GM12878 (cell line): ENCODE measurements at regions not wholly inside any gene's neighbourhood (a gene's known extent, or its start where the extent isn't known, plus 50 kb on each side); places are given as distances from the start of the nearest gene placed in this dataset.

Experiments used
- ATAC-seq: fragments of 200-7000 bp; cut with Tn5 transposase; 3 replicates; pipeline ENCODE4 v1.9.1; 2020; ENCODE audit warnings: mild to moderate bottlenecking, moderate library complexity
- BruUV-seq: library from RNA; stranded (reverse); fragments of 400-500 nt; replicated peaks from 2 replicates; lab custom pipeline; 2021; lab: Mats Ljungman, UMichigan
- CTCF ChIA-PET: fragments of 300-600 bp; sonication (Branson Sonifier 250); formaldehyde crosslinking; extraction: SDS; loops from one replicate; lab custom pipeline; 2021; ENCODE audit warnings: inconsistent platforms; lab: Yijun Ruan, JAX
- POLR2A ChIA-PET: fragments of 350-600 bp; formaldehyde crosslinking; extraction: SDS; loops from one replicate; lab custom pipeline; 2021; ENCODE audit warnings: inconsistent platforms; lab: Charles Lee
- RAD21 ChIA-PET: fragments of 300-600 bp; sonication (Branson Sonifier 250); formaldehyde crosslinking; loops from one replicate; lab custom pipeline; 2023; ENCODE audit warnings: antibody characterized with exemption; ENCODE audit not compliant: unreplicated experiment; lab: Charles Lee
- SMC1A ChIA-PET: fragments of 300-600 bp; sonication (Branson Sonifier 250); formaldehyde crosslinking; loops from one replicate; lab custom pipeline; 2023; ENCODE audit not compliant: unreplicated experiment, uncharacterized antibody; lab: Charles Lee
- DNase-seq: peaks from one replicate; pipeline ENCODE4 v3.0.0-alpha.2; 2011; ENCODE audit warnings: low read depth, low spot score
- FAIRE-seq: peaks from 3 replicates; lab custom pipeline; 2011; peaks lifted over from hg19 to GRCh38; lab: Jason Lieb, UNC
- H2AFZ ChIP-seq: 2 replicates; pipeline ENCODE4 v1.6.0; 2011; ENCODE audit warnings: low read depth, low read length, control low read depth; ENCODE audit not compliant: control insufficient read depth
- H3K27ac ChIP-seq: 2 replicates; pipeline ENCODE4 v1.5.1; 2011; ENCODE audit warnings: control low read depth; ENCODE audit not compliant: control insufficient read depth, insufficient read depth
- H3K27me3 ChIP-seq, 2 experiments: replicated peaks in 1 of 2; 2 replicates each; pipeline versions ENCODE4 v1.6.0 to v1.6.1; 2011; ENCODE audit warnings: low read length in 1 of 2; ENCODE audit not compliant: control insufficient read depth in 2 of 2, insufficient read depth in 2 of 2
- H3K36me3 ChIP-seq, 2 experiments: 2 replicates each; pipeline ENCODE4 v1.5.1; 2011; ENCODE audit warnings: low read length in 1 of 2; ENCODE audit not compliant: control insufficient read depth in 2 of 2, insufficient read depth in 2 of 2
- H3K4me1 ChIP-seq: 2 replicates; pipeline ENCODE4 v1.6.1; 2011; ENCODE audit warnings: mild to moderate bottlenecking, low read length, moderate library complexity, mixed read lengths; ENCODE audit not compliant: control insufficient read depth, insufficient read depth
- H3K4me2 ChIP-seq: 2 replicates; pipeline ENCODE4 v1.6.0; 2011; ENCODE audit warnings: control low read depth; ENCODE audit not compliant: control insufficient read depth, insufficient read depth
- H3K4me3 ChIP-seq: fragments of 200-600 bp; sonication (generic); 2 replicates; pipeline ENCODE4 v1.5.1; 2016
- H3K79me2 ChIP-seq: 2 replicates; pipeline ENCODE4 v1.6.0; 2011; ENCODE audit warnings: low read length; ENCODE audit not compliant: control insufficient read depth, insufficient read depth
- H3K9ac ChIP-seq: 2 replicates; pipeline ENCODE4 v1.8.0; 2011; ENCODE audit warnings: low read length, control low read depth, mixed read lengths; ENCODE audit not compliant: control insufficient read depth, insufficient read depth
- H3K9me3 ChIP-seq: replicated peaks from 3 replicates; pipeline ENCODE4 v1.5.1; 2011; ENCODE audit warnings: mild to moderate bottlenecking, low read length; ENCODE audit not compliant: control insufficient read depth, insufficient read depth
- H4K20me1 ChIP-seq: 2 replicates; pipeline ENCODE4 v1.6.0; 2011; ENCODE audit not compliant: control insufficient read depth, insufficient read depth
- BCL11A ChIP-seq: IDR thresholded peaks from 2 replicates; pipeline ENCODE4 v1.6.1; 2011; ENCODE audit warnings: low read depth, low read length
- BRCA1 ChIP-seq: IDR thresholded peaks from 2 replicates; pipeline ENCODE4 v1.6.1; 2011; ENCODE audit warnings: low read depth, low read length, improper control_type of control experiment
- HDGF ChIP-seq: fragments of 450-650 bp; IDR thresholded peaks from 2 replicates; pipeline ENCODE4 v1.6.1; 2016; ENCODE audit warnings: antibody characterized with exemption
- HSF1 ChIP-seq: fragments of 150-350 bp; IDR thresholded peaks from 2 replicates; pipeline ENCODE4 v1.6.1; 2014; ENCODE audit warnings: mild to moderate bottlenecking, low read depth, low read length
- MLLT1 ChIP-seq: fragments of 450-650 bp; IDR thresholded peaks from 2 replicates; pipeline ENCODE4 v1.6.1; 2016; ENCODE audit warnings: mild to moderate bottlenecking
- MTA2 ChIP-seq: fragments of 450-650 bp; IDR thresholded peaks from 2 replicates; pipeline ENCODE4 v1.6.1; 2016; ENCODE audit warnings: low read depth, mild to moderate bottlenecking, moderate library complexity
- MTA3 ChIP-seq: IDR thresholded peaks from 2 replicates; pipeline ENCODE4 v1.6.1; 2012; ENCODE audit warnings: low read length, inconsistent platforms, borderline replicate concordance
- MYB ChIP-seq: fragments of 150-350 bp; IDR thresholded peaks from 2 replicates; pipeline ENCODE4 v1.6.1; 2014; ENCODE audit warnings: mild to moderate bottlenecking, low read depth, low read length, borderline replicate concordance
- NFYA ChIP-seq: IDR thresholded peaks from 2 replicates; pipeline ENCODE4 v1.6.1; 2011; ENCODE audit warnings: low read depth, mild to moderate bottlenecking, low read length, improper control_type of control experiment, borderline replicate concordance
- RELA ChIP-seq: fragments of 450-650 bp; IDR thresholded peaks from 2 replicates; pipeline ENCODE4 v1.8.0; 2014; ENCODE audit warnings: borderline replicate concordance; ENCODE audit not compliant: partially characterized antibody
- SPI1 ChIP-seq: IDR thresholded peaks from 2 replicates; pipeline ENCODE4 v1.6.1; 2011; ENCODE audit warnings: low read depth, mild to moderate bottlenecking, low read length, moderate library complexity, borderline replicate concordance; ENCODE audit not compliant: insufficient read depth
- TARDBP ChIP-seq: IDR thresholded peaks from 2 replicates; pipeline ENCODE4 v1.6.1; 2016; ENCODE audit warnings: borderline replicate concordance
- ZNF687 ChIP-seq: fragments of 450-650 bp; IDR thresholded peaks from 2 replicates; pipeline ENCODE4 v1.6.1; 2017; ENCODE audit warnings: mild to moderate bottlenecking, moderate library complexity
- WGBS: methylation state at CpG from one replicate; pipeline ENCODE4 v1.1.6; 2016; ENCODE audit warnings: low lambda C conversion rate; ENCODE audit not compliant: insufficient replicate concordance, insufficient coverage; ENCODE audit errors: missing lambda C conversion rate; 5-methylcytosine and 5-hydroxymethylcytosine counted together
- in situ Hi-C: fragments of 300-500 bp; cut with MboI; formaldehyde crosslinking; loops from 9 replicates; pipeline ENCODE4 v1.14.3; 2018; ENCODE audit warnings: mixed read lengths
- intact Hi-C: fragments of 100-400 bp; cut with micrococcal nuclease; formaldehyde crosslinking; loops from one replicate; pipeline ENCODE4 v1.14.2; 2022; ENCODE audit not compliant: unreplicated experiment

GRCh38 chr4:128388352-128388630, 100.7 kb upstream of the PGRMC2 start (continued):
- TF ChIP-seq ZNF687 = no peak
- TF ChIP-seq, all 136 proteins: peak for 0

- H3K9me3 ChIP-seq = no peaks in the 10 kb centered on the region
- H3K79me2 ChIP-seq = no peaks in the 10 kb centered on the region
- no peak for DNase-seq
- H3K36me3 ChIP-seq = no peaks in the 10 kb centered on the region
- H3K4me2 ChIP-seq = no peak overlapping the region
- ChIA-PET CTCF (no interaction called here), SMC1A (no interaction called here), RAD21 (no interaction called here), POLR2A (interaction anchor here (0.6 kb wide), 1 partner anchor 407 kb away, joined by 4 read pairs; no protein-coding TSS in a partner anchor)
- H3K27me3 ChIP-seq = no peaks in the 10 kb centered on the region
- no peak for FAIRE-seq
- H4K20me1 ChIP-seq = no peaks in the 10 kb centered on the region
- H3K4me1 ChIP-seq = no peaks in the 10 kb centered on the region
- no TSS peak for BruUV-seq
- H2AFZ ChIP-seq = no peak overlapping the region
- WGBS = 28% methylated on average over 2 of the region's 2 CpGs
- intact Hi-C loops (no loop called here), in situ Hi-C loops (no loop called here)
- H3K27ac ChIP-seq = no peak overlapping the region
- no peak overlapping the region for H3K9ac ChIP-seq
- no peak for ATAC-seq
- H3K4me3 ChIP-seq = no peak overlapping the region
- TF ChIP-seq HSF1 (no peak), BCL11A (no peak), MLLT1 (no peak), NFYA (no peak), TARDBP (no peak), BRCA1 (no peak), SPI1 (no peak), RELA (no peak), MYB (no peak), MTA3 (no peak), HDGF (no peak), MTA2 (no peak)
These were observed 100.2 kb upstream of the PGRMC2 start for GRCh38 chr4:128387600-128388351.
